ENCODE measurements at regions not wholly inside any gene's neighbourhood (a gene's known extent, or its start where the extent isn't known, plus 50 kb on each side); places are given as distances from the start of the nearest gene placed in this dataset.

GRCh38 chr14:84533791-84534190 lies 996.2 kb upstream of the FLRT2 start:
- DNase-seq = no peak

DNA sequence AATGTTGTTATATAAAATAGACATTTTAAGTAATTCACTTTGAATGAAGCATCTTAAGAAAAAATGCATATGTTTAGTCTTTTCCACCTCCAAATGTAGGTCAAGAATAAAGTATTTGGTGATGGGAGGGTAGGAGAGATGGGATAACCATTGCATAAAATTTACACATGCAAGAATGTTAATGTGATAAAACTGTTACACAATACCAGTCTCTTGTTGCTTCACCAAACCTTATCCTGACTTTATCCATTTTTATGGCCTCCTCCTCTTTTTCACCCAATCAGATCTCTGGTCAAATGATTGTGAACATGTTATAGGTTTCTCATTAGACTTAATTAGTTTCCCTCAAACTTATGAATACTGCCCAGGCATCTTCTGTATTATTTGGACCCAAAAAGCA lies 994.5 kb upstream of the FLRT2 start:
- DNase-seq = no peak

DNA sequence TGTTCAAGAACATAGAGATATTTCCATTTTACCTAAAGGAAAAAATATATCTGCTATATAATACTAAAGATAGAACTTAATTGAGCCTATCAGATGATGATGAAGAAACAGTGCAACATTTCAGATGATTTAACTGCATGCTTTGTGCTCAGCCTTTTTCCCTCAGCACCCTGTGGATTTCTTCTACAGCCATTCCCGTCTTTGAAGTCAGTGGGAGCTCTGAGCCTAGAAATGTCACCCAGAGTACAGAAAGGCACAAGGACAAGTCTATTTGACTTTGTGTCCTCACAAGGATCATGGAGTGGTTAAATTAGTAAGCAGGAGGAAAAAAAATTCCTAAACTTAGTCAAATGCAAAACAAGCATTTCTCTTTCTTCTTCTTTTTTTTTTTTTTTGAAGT lies 994.0 kb upstream of the FLRT2 start:
- DNase-seq = no peak

DNA sequence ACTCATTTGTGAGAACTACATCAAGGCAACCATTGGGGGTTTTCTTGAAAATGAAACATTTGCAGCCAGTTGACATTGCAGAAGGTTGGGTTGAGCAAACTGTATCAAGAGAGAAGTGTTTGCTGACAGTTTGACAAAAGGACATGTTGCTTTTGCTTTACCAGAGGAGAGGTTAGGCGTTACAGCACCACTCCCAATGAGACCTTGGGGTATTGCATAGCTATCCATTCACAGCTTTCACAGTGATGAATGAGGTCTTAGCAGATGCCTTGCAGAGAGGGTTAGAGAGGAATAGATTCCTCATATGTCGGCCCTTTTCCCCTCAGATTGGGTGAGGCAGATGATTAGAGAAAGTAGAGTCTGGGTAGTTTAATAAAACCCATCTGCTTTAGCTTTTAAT lies 988.9 kb upstream of the FLRT2 start:
- no peak for DNase-seq

- DNase-seq = no peak
These were observed 986.1 kb upstream of the FLRT2 start for GRCh38 chr14:84543859-84544258.

DNA sequence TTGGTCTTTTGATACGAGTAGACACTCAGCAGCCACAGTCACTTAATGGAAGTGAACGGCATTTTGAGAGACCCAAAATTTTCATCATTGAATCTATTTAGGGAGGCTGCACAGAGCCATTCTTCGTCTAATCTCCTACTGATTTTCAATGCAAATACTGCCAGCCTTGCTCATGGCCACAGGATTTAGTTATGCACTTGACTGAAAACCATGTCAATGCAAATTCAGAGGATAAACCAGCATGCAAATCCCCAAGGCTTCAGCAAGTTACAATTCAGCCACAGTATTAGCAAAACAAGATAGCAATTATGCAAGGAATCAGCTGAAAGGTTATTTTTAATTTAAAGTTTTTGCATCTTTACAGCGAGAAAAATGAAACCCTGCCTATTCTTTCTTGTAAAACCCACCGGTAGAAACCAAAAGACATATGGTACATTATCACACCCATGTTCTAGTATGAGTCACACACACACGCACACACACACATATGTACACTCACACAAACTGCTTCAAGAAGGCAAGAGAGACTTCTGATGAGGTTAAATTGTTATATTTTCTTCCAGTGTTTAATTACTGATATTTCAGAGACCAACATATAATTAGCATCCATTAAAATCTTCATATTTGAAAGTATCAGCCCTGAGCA lies 985.3 kb upstream of the FLRT2 start:
- no peak for DNase-seq

DNA sequence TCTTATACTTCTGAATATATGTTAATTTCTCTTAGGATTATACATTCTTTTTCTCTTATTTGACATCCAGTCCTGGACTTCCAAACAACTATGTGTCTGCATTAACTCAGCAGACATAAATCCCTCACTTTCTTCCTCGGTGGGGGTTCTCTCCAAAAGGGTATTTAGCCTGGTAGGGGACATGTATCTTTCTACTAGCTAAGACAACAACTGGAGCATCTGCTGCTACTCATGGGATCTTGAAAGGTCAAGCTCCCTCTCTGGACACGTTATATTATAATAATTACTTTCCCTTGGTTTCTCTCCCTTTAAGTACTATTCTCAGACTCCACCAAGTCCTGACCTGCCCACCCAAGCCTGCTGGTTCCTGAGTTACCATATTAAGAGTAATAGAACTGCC lies 983.7 kb upstream of the FLRT2 start:
- DNase-seq = no peak

DNA sequence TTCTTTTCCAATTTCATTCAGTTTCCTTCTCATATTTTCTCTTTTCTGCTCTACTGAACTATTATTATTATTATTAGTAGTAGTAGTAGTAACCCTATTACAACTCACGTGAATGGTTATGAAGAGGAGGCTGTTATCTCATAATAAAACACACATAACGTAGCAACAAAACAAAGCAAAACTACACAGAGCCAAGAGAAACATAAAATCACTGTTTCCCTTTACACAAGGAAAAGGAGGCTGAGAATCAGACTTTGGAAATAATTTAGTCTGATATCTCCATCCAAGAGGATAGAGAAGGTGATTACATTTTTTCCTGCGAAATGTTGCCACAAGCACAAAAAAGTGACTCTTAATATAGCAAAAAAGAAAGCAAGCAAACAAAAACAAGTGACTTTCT lies 975.8 kb upstream of the FLRT2 start:
- no peak for DNase-seq

DNA sequence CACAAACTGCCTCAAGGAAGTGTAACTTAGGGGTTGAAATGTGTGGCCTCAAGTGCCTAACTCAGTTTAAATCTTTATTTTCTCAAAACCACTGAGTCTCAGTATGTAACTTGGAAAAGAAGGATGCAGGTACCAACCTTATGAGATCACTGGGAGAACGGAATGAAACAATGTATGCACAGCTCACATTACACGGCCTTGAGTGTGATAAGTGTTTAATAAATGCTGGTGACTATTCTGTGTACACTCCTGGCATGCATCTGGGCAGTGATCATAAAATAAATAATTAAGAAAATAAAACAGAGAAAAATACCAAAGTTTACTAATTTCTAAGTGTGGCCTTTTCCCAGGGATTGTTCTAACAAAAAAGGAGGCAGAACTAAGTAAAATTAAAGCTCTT lies 974.5 kb upstream of the FLRT2 start:
- DNase-seq = no peak

DNA sequence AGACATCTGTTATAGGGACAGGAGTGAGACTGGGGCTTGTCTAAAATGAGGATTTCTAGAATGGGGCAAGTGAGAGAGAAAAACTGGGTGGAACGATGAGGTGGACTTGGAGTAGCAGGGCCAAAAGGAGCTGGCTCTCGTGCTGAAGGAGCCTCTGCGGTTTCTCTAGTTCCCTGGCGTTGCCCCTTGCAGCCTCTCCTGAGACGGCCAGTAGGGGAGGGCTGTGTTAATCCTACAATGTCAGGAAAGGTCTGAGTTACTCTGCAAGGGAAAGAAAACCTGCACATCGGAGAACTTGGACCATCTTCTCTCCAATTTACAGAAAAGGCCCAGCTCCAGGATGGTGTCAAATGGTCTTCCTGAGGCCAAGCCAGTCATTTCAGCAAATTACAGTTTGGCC lies 963.8 kb upstream of the FLRT2 start:
- no peak for DNase-seq

- DNase-seq = no peak
These were observed 954.3 kb upstream of the FLRT2 start for GRCh38 chr14:84575681-84576080.

- no peak for DNase-seq
These were observed 950.7 kb upstream of the FLRT2 start for GRCh38 chr14:84579292-84579691.

DNA sequence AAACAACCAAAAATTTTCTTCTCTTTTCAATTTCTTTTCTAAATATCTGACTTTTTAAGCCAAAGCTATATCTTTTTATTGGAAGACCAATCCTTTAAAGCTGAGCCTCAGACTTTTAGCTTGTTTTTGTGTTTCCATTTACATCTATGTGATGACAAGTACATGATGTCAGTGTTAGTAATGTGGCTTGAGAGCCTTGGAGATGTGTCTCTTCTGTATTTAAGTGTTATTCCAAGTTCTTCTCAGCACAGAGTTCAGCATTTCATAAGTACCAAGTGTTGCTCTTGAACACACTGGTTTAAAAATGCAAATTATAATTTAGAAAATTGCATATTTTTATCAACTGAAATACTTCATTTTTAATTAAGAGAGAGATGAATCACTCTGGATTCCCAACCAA lies 948.9 kb upstream of the FLRT2 start:
- DNase-seq = no peak

DNA sequence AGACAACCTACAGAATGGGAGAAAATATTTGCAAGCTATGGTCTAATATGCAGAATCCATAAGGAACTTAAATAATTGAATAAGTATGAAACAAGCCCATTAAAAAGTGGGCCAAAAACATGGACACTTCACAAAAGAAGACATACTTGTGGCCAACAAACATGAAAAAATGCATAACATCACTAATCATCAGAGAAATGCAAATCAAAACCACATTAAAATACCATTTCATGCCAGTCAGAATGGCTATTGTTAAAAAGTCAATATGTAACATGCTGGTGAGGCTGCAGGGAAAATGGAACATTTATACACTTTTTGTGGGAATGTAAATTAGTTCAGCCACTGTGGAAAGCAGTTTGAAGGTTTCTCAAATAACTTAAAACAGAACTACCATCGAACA lies 945.4 kb upstream of the FLRT2 start:
- no peak for DNase-seq

- DNase-seq = no peak
These were observed 938.0 kb upstream of the FLRT2 start for GRCh38 chr14:84591827-84592445.

DNA sequence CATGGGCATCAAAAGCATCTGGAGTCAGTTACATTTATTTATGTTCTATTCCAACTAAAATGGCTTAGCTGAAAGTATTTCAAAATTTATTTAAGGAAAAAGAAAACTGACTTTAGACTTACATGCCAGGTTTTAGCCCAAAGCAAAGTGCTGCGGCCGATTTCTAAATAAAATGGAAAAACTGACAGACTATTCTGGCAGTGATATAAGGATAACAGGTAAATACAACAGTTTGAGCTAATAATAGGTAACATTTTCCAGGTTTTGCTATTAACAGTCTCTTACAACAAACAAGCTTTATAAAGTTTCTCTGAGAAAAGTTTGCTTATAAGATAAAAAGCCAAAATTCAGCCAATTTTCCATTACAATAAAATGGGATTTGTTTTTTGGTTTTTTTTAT lies 937.2 kb upstream of the FLRT2 start:
- no peak for DNase-seq

- no peak for DNase-seq
These were observed 919.9 kb upstream of the FLRT2 start for GRCh38 chr14:84610086-84610485.

DNA sequence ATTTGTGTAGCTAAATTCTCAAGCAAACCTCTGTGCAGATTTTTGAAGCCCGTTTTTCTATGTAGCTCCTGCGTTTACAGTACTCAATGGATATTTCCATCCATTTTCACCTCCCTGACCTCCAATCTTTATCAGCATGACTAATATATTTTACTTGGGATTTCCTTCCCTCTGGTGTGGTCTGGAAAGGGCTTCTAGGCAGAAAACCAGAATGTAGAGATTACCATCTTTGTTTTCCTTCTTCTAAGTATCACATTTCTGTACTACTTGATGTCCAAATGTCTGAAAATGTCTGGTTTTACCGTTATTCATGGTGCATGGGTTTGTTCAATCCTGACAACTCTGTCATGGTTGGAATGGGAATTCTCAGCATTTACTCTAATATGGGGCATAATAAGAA lies 907.6 kb upstream of the FLRT2 start:
- DNase-seq = no peak

DNA sequence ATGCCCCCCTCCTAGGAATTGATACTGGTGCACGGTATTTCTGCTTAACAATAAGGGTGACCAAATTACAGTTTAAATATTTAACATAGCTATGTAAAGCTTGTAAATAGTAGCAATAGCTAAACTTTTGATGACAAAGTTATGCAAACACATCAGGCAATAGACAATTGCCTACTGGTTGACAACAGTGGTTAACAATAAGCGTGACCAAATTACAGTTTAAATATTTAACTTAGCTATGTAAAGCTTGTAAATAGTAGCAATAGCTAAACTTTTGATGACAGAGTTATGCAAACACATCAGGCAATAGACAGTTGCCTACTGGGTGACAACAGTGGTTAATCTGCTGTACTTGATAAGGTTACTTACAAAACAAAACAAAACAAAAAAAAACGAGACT lies 886.5 kb upstream of the FLRT2 start:
- no peak for DNase-seq

GRCh38 chr14:84646786-84647500 lies 883.0 kb upstream of the FLRT2 start:
- no peak for DNase-seq

DNA sequence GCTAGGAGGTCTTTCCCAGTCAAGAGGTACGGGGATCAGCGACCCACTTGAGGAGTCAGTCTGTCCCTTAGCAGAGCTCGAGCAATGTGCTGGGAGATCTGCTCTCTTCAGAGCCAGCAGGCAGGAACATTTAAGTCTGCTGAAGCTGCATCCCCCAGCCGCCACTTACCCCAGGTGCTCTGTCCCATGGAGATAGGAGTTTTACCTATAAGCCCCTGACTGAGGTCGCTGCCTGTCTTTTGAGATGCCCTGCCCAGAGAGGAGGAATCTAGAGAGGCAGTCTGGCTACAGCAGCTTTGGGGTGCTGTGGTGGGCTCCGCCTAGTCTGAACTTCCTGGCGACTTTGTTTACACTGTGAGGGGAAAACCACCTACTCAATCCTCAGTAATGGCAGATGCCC lies 874.9 kb upstream of the FLRT2 start:
- DNase-seq = no peak

GRCh38 chr14:84657911-84658310 lies 872.0 kb upstream of the FLRT2 start:
- no peak for DNase-seq

DNA sequence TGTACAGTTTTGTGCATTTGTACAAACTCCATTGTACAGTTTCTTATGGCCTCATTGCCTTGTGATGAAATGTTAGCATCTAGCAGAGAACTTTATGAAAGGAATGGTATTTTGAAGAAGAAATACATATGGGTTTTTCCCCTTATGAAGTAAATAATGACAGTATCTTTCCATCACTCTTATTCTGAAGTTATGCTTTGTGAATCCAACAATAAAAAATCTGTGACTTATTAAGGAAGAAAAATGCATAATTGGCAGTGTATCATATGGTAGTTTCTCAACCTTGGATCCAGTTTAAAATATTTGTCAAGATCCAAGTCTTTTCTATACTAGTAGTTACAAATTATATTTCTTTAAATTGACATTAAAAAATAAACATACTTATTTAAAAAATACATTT lies 859.1 kb upstream of the FLRT2 start:
- DNase-seq = no peak

DNA sequence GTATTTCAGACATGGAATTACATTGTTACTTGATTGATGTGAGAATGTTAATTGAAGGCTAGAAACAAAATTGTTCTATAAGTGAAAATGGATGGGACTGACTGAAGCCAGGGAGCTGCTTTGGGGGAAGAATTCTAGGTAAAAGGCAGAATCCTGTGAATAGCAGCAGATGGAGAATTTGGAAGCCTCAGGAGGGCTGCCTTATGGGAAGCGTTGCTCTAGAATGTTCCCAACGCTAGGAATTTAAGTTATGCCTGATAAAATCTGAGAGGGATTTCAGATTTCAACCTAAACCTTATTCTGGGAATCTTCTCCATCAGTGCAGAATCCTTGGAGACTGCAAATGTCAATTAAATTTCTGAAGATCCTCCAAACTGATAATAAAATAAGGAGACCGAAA lies 858.2 kb upstream of the FLRT2 start:
- no peak for DNase-seq

- no peak for DNase-seq
These were observed 855.3 kb upstream of the FLRT2 start for GRCh38 chr14:84674636-84675035.

All from CD4-positive, alpha-beta T cell treated with Interleukin-1 beta for 1 hour (primary cell).